WTC11 (cell line): ENCODE measurements at regions not wholly inside any gene's neighbourhood (a gene's known extent, or its start where the extent isn't known, plus 50 kb on each side); places are given as distances from the start of the nearest gene placed in this dataset.

Experiments used
- ARID4B ChIP-seq: sonication (generic); formaldehyde crosslinking; IDR thresholded peaks from 2 replicates; pipeline ENCODE4 v1.8.0; 2023; ENCODE audit warnings: missing genetic modification reagents, mild to moderate bottlenecking, borderline replicate concordance
- CTCF ChIP-seq: fragments of 200-600 bp; IDR thresholded peaks from 2 replicates; pipeline ENCODE4 v1.8.0; 2022; ENCODE audit warnings: antibody characterized with exemption
- MAX ChIP-seq: sonication (generic); formaldehyde crosslinking; IDR thresholded peaks from 2 replicates; pipeline ENCODE4 v1.8.0; 2022; ENCODE audit warnings: mild to moderate bottlenecking, missing genetic modification reagents
- MXD4 ChIP-seq: fragments of 250-450 bp; sonication (Bioruptor Pico); IDR thresholded peaks from 2 replicates; pipeline ENCODE4 v1.8.0; 2021; ENCODE audit warnings: mild to moderate bottlenecking, moderate library complexity, borderline replicate concordance
- TEAD4 ChIP-seq: sonication (generic); formaldehyde crosslinking; IDR thresholded peaks from 2 replicates; pipeline ENCODE4 v1.8.0; 2022; ENCODE audit warnings: mild to moderate bottlenecking, missing genetic modification reagents
- ZNF416 ChIP-seq: fragments of 250-450 bp; sonication (Bioruptor Pico); IDR thresholded peaks from 2 replicates; pipeline ENCODE4 v1.9.0; 2021; ENCODE audit warnings: mild to moderate bottlenecking, inconsistent platforms
- ZSCAN18 ChIP-seq: fragments of 250-450 bp; sonication (Bioruptor Pico); IDR thresholded peaks from 2 replicates; pipeline ENCODE4 v2.1.2; 2022; ENCODE audit warnings: mild to moderate bottlenecking, moderate library complexity

GRCh38 chr7:47647181-47647917, 65.4 kb upstream of the TNS3 start:
- TF ChIP-seq MAX (CRISPR knock-in tag) (no peak), CTCF (no peak), TEAD4 (CRISPR knock-in tag) (no peak), ZSCAN18 (CRISPR knock-in tag) (no peak), ZNF416 (no peak), MXD4 (no peak), ARID4B (CRISPR knock-in tag) (no peak)
